GM23248 (cell line): ENCODE measurements at regions not wholly inside any gene's neighbourhood (a gene's known extent, or its start where the extent isn't known, plus 50 kb on each side); places are given as distances from the start of the nearest gene placed in this dataset.

Source experiments
- EZH2 ChIP-seq: fragments of 200-600 bp; sonication (generic); IDR thresholded peaks from 2 replicates; pipeline ENCODE4 v1.6.1; 2018; ENCODE audit warnings: antibody characterized with exemption, mild to moderate bottlenecking; ENCODE audit not compliant: insufficient read depth, poor library complexity, severe bottlenecking
- EZH2phosphoT487 ChIP-seq: fragments of 200-600 bp; sonication (generic); IDR thresholded peaks from 2 replicates; pipeline ENCODE4 v1.6.1; 2018; ENCODE audit warnings: antibody characterized with exemption, moderate library complexity, mild to moderate bottlenecking, low read depth; ENCODE audit not compliant: insufficient read depth

- TF ChIP-seq EZH2phosphoT487 (no peak), EZH2 (no peak)
Measured at GRCh38 chr1:178025613-178026356, 55.9 kb upstream of the SEC16B start.
